Breast epithelium (tissue), 3 donors: ENCODE measurements at regions not wholly inside any gene's neighbourhood (a gene's known extent, or its start where the extent isn't known, plus 50 kb on each side); places are given as distances from the start of the nearest gene placed in this dataset.

Experiments
- POLR2A ChIP-seq: fragments of 450-650 bp; IDR thresholded peaks from one replicate; pipeline ENCODE4 v1.6.1; 2016; ENCODE audit warnings: antibody characterized with exemption, mild to moderate bottlenecking, moderate library complexity
- POLR2AphosphoS5 ChIP-seq, 3 donors: sonication (generic); formaldehyde crosslinking; IDR thresholded peaks; one replicate each; pipeline ENCODE4 v1.6.1; 2017; ENCODE audit warnings: antibody characterized with exemption in 3 of 3
- TF ChIP-seq, protein P1 (sequence below), 3 donors: fragments of 450-650 bp; IDR thresholded peaks; one replicate each; pipeline ENCODE4 v1.5.1; 2016 to 2017; ENCODE audit warnings: antibody characterized with exemption in 3 of 3, mild to moderate bottlenecking in 3 of 3, moderate library complexity in 3 of 3

DNA sequence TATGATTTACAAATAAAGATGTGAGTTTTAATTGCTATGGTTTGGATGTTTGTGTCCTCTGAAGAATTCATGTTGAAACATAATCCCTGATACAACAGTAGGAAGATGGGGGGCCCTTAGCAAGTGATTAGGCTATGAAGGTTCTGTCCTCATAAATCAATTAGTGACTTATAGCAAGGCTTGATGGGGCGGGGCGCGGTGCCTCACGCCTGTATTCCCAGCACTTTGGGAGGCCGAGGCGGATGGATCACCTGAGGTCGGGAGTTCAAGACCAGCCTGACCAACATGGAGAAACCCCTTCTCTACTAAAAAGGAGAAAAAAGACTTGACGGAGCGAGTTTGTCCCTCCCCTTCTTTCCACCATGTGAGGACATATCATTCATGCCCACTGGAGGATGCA, 2486.5 kb upstream of the PCDH20 start:
- TF ChIP-seq POLR2AphosphoS5 (IDR thresholded peaks at IDR 0.05) (no peak), POLR2A (no peak)
- TF ChIP-seq, protein P1, sequence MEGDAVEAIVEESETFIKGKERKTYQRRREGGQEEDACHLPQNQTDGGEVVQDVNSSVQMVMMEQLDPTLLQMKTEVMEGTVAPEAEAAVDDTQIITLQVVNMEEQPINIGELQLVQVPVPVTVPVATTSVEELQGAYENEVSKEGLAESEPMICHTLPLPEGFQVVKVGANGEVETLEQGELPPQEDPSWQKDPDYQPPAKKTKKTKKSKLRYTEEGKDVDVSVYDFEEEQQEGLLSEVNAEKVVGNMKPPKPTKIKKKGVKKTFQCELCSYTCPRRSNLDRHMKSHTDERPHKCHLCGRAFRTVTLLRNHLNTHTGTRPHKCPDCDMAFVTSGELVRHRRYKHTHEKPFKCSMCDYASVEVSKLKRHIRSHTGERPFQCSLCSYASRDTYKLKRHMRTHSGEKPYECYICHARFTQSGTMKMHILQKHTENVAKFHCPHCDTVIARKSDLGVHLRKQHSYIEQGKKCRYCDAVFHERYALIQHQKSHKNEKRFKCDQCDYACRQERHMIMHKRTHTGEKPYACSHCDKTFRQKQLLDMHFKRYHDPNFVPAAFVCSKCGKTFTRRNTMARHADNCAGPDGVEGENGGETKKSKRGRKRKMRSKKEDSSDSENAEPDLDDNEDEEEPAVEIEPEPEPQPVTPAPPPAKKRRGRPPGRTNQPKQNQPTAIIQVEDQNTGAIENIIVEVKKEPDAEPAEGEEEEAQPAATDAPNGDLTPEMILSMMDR (IDR thresholded peaks at IDR 0.05): no peak
